HL-60 (cell line): ENCODE measurements at regions not wholly inside any gene's neighbourhood (a gene's known extent, or its start where the extent isn't known, plus 50 kb on each side); places are given as distances from the start of the nearest gene placed in this dataset.

Experiments
- POLR2AphosphoS5 ChIP-seq: IDR thresholded peaks from 2 replicates; pipeline ENCODE4 v1.6.1; 2012; ENCODE audit warnings: low read depth
- TF ChIP-seq, protein P1 (sequence below): IDR thresholded peaks from one replicate; pipeline ENCODE4 v1.5.1; 2011; ENCODE audit warnings: low read length, control low read depth, inconsistent platforms; ENCODE audit not compliant: insufficient read depth

- TF ChIP-seq POLR2AphosphoS5, result no peak
- TF ChIP-seq, protein P1, sequence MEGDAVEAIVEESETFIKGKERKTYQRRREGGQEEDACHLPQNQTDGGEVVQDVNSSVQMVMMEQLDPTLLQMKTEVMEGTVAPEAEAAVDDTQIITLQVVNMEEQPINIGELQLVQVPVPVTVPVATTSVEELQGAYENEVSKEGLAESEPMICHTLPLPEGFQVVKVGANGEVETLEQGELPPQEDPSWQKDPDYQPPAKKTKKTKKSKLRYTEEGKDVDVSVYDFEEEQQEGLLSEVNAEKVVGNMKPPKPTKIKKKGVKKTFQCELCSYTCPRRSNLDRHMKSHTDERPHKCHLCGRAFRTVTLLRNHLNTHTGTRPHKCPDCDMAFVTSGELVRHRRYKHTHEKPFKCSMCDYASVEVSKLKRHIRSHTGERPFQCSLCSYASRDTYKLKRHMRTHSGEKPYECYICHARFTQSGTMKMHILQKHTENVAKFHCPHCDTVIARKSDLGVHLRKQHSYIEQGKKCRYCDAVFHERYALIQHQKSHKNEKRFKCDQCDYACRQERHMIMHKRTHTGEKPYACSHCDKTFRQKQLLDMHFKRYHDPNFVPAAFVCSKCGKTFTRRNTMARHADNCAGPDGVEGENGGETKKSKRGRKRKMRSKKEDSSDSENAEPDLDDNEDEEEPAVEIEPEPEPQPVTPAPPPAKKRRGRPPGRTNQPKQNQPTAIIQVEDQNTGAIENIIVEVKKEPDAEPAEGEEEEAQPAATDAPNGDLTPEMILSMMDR, result no peak
Measured at GRCh38 chr13:73551736-73552135, 492.9 kb downstream of the KLF5 start.
